ENCODE measurements at regions not wholly inside any gene's neighbourhood (a gene's known extent, or its start where the extent isn't known, plus 50 kb on each side); places are given as distances from the start of the nearest gene placed in this dataset.

- TF ChIP-seq USF2 (IDR thresholded peaks at IDR 0.05; ENCODE audit: borderline replicate concordance, low read depth, low read length) (no peak), NFIC (IDR thresholded peaks at IDR 0.05; ENCODE audit: low read depth, low read length) (no peak)
Observed at GRCh38 chr10:104576611-104577010, 64.5 kb upstream of the SORCS3 start (continued).

GRCh38 chr10:104577163-104577562 is 63.9 kb upstream of the SORCS3 start:
- intact Hi-C loops (cut with micrococcal nuclease; ENCODE audit: unreplicated experiment), result no loop called here
- Histone ChIP-seq H3K79me2 (ENCODE audit: control insufficient read depth, insufficient read depth, low read length) (no peaks in the 10 kb centered on the region), H3K4me1 (ENCODE audit: control insufficient read depth, insufficient read depth, low read length) (no peaks in the 10 kb centered on the region), H3K4me3 (no peak overlapping the region), H3K27ac (ENCODE audit: control insufficient read depth, insufficient read depth) (no peak overlapping the region), H3K9ac (ENCODE audit: control insufficient read depth, insufficient read depth, low read length) (no peak overlapping the region), H3K4me2 (ENCODE audit: control insufficient read depth, insufficient read depth) (no peak overlapping the region), H3K27me3 (replicated peaks in 1 of 2; ENCODE audit: control insufficient read depth in 2 of 2, insufficient read depth in 2 of 2, low read length in 1 of 2) (no peaks in the 10 kb centered on the region), H3K9me3 (replicated peaks; ENCODE audit: control insufficient read depth, insufficient read depth, low read length) (no peaks in the 10 kb centered on the region), H4K20me1 (ENCODE audit: control insufficient read depth, insufficient read depth) (no peaks in the 10 kb centered on the region; the same call in 1 of the 2 replicates), H3K36me3 (ENCODE audit: control insufficient read depth in 2 of 2, insufficient read depth in 2 of 2, low read length in 1 of 2) (no peaks in the 10 kb centered on the region), H2AFZ (ENCODE audit: control insufficient read depth, low read depth, low read length) (no peak overlapping the region)
- ChIA-PET SMC1A (ENCODE audit: uncharacterized antibody, unreplicated experiment) (no interaction called here), POLR2A (no interaction called here), CTCF (no interaction called here), RAD21 (ENCODE audit: unreplicated experiment) (no interaction called here)
- 12% methylated on average over 5 of the region's 5 CpGs for WGBS (ENCODE audit: insufficient coverage, insufficient replicate concordance, low lambda C conversion rate, missing lambda C conversion rate)
- TF ChIP-seq PRDM15 (CRISPR knock-in tag; IDR thresholded peaks at IDR 0.05) (no peak), NR2F1 (conservative IDR thresholded peaks at IDR 0.05) (no peak)
- DNase-seq (ENCODE audit: low read depth, low spot score), result no peak
- no peak for FAIRE-seq
- no TSS peak for BruUV-seq (replicated peaks)
- no peak for ATAC-seq
- in situ Hi-C loops (cut with MboI), result no loop called here

Measured in GM12878 (cell line).